ENCODE measurements at regions not wholly inside any gene's neighbourhood (a gene's known extent, or its start where the extent isn't known, plus 50 kb on each side); places are given as distances from the start of the nearest gene placed in this dataset.

DNA sequence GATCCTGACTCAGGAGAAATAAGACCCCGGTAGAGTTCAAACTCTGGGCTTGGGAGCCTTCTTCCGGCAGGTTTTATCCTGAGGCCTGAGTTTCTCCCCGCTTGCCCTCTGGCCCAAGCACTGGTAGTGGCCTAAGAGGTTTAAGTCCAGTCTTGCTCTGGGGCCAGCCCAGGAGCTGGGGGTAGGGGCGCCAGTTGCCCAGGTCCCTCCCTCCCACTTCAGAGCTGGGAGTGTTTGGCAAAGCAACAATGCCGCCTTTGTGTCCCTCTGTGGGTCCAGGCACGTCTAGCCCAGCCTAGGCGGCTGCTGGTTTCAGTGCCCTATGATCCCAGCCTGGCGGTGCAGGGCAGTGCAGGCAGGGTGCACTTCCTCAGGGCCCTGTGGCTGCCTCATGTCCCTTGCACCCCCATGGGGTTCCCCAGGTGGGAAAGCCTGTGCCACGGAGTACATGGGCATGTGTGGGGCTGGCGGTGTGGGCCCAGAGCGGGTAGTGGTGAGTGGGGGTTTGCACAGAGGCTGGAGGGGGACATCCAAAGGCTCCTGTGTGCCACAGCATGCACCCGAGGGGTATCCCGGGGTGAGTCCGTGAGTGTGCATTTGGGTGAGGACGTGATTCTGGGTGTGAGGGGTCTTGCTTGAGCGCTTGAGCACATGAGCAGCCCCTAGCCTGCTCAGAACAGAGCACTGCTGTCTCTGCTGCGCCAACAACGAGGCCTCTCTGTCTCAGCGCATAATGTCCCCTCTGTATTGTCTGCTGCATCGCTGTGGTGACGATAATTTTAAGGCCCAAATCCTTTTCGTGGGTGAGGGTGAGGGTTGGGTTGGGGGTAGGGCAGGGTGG is 61.7 kb upstream of the PSD2 start:
- H3K27me3 ChIP-seq = no peaks in the 10 kb centered on the region
- intact Hi-C loops (cut with DNase I) = no loop called here
- ATAC-seq (peak; percentile 72 to 90 (median 83)), DNase-seq (peak in 2 of 3 donors; percentile 43 to 56)
- no CpG with 5 or more reads among the region's 22 CpGs for WGBS (ENCODE audit: insufficient coverage, low coverage, low lambda C conversion rate, missing lambda C conversion rate)
- H3K36me3 ChIP-seq = no peaks in the 10 kb centered on the region
- no peak for TF ChIP-seq POLR2A (IDR thresholded peaks at IDR 0.05)
- TF ChIP-seq, protein P1, sequence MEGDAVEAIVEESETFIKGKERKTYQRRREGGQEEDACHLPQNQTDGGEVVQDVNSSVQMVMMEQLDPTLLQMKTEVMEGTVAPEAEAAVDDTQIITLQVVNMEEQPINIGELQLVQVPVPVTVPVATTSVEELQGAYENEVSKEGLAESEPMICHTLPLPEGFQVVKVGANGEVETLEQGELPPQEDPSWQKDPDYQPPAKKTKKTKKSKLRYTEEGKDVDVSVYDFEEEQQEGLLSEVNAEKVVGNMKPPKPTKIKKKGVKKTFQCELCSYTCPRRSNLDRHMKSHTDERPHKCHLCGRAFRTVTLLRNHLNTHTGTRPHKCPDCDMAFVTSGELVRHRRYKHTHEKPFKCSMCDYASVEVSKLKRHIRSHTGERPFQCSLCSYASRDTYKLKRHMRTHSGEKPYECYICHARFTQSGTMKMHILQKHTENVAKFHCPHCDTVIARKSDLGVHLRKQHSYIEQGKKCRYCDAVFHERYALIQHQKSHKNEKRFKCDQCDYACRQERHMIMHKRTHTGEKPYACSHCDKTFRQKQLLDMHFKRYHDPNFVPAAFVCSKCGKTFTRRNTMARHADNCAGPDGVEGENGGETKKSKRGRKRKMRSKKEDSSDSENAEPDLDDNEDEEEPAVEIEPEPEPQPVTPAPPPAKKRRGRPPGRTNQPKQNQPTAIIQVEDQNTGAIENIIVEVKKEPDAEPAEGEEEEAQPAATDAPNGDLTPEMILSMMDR (IDR thresholded peaks at IDR 0.05) = no peak
- no peak overlapping the region for H3K4me3 ChIP-seq
- H3K27ac ChIP-seq = no peak overlapping the region
- H3K9me3 ChIP-seq = no peaks in the 10 kb centered on the region
- no peaks in the 10 kb centered on the region for H3K4me1 ChIP-seq

DNA sequence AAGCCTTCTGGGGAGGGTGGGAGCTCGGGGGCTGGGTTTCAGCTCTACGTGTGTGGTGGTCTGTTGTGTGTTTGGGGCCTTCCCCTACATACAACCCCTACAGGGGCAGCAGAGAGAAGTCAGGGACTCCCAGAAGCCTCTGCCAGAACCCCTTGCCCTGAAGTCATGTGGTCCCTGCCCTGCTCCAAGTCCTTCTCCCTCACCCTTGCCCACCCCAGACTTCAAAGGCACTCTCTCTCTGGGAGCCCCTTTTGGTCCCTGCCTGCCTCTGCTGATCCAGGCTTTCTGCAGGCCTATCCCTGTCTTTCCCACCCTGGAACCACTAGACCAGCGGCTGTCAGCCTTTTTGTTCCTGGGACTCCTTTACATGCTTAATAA is 61.1 kb upstream of the PSD2 start:
- no peak overlapping the region for H3K27ac ChIP-seq
- H3K27me3 ChIP-seq = no peaks in the 10 kb centered on the region
- no peaks in the 10 kb centered on the region for H3K36me3 ChIP-seq
- no peaks in the 10 kb centered on the region for H3K9me3 ChIP-seq
- H3K4me1 ChIP-seq = no peaks in the 10 kb centered on the region
- TF ChIP-seq, protein P1 (IDR thresholded peaks at IDR 0.05) = no peak
- intact Hi-C loops (cut with DNase I) = no loop called here
- 100% methylated on average over 1 of the region's 3 CpGs for WGBS (ENCODE audit: insufficient coverage, low coverage, low lambda C conversion rate, missing lambda C conversion rate)
- H3K4me3 ChIP-seq = no peak overlapping the region
- no peak for DNase-seq
- peak in 1 of 4 donors; percentile 7 for ATAC-seq

DNA sequence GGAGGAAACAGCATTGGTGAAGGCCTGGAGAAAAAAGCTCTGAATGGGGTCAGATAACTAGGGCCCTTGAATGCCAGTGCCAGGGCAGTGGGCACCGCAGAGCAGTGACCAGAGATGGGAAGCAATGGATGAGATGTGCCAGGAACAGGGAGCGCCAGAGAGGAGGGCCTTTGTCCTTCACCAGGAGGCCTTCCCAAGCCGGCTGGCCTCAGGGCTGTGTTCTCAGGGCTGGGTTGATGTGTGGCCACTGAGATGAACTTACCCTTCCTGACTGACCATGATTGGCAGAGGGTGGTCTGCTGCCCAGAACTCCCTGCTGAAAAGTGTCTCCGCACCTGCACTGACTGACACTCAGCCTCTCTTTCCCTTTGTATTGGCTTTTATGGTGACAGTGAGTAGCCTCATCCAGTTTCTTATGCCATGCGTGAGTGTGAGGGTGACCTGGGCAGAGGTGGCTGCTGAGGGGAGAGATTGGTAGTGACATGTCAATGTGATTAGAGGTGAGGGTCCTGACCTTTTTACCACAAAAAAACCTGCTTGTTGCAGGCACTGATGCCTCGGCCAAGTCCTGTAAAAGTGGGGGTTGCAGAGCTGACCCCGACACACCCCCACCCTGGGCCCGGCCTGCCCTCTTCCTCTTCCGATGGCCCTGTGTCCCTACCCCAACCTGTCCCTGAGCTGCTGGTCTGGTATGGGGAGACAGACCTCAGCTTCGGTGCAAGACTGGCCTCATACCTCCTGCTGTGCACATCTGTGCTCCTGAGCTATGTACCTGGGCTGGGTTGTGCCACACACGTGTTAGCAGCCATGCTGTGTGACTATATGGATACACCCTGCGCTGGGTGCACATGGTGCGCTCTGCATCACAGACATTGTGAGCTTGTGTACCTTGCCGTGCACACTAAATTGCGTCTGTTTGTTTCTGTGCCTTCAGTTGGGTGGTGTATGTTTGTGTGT is 57.1 kb upstream of the PSD2 start:
- 88% methylated on average over 6 of the region's 15 CpGs for WGBS (ENCODE audit: insufficient coverage, low coverage, low lambda C conversion rate, missing lambda C conversion rate)
- Histone ChIP-seq H3K4me1 (no peaks in the 10 kb centered on the region), H3K27me3 (no peaks in the 10 kb centered on the region), H3K9me3 (no peaks in the 10 kb centered on the region), H3K4me3 (no peak overlapping the region), H3K36me3 (no peaks in the 10 kb centered on the region), H3K27ac (no peak overlapping the region)
- DNase-seq (no peak), ATAC-seq (no peak)
- no peak for TF ChIP-seq POLR2A (IDR thresholded peaks at IDR 0.05)
- TF ChIP-seq, protein P1 (IDR thresholded peaks at IDR 0.05) = no peak
- intact Hi-C loops (cut with DNase I) = no loop called here

DNA sequence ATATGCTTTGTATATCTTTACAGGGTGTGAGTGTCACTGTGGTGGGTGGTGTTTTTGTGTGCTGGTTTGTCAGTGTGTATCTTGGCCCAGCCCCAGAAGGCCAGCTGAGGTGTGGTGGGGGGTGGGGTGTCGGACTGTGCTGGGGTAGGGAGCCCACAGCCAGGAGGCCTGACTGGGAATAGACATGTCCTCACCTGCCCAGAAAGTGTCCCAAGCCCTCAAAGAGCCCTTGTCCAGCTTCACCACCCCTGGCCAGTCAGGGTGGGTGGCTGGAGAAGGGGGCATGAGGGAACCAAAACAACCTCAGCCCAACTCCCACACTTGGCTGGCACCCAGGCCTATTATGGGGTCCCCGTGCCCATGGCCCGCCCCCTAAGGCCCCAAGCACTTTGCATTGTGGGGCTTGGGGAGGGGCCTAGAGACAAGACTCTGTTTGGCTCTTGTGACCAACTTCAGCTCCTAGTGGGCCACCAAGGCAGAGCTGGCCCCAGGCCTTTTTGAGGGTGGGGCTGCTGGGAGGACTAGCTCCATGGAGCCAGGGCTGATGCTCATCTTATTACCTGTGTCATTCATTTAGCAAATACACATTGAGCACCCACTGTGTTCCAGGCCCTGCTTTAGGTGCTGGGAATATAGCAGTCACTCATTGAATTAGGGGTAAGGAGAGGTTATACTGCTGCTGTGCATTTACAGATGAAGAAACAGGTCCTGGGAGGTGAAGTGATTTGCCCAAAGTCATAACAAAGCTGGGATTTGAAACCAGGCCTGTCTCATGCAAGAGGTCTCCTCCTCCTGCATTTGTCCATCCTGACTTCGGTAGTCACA is 56.2 kb upstream of the PSD2 start:
- 71% methylated on average over 1 of the region's 4 CpGs for WGBS (ENCODE audit: insufficient coverage, low coverage, low lambda C conversion rate, missing lambda C conversion rate)
- no peak for DNase-seq
- TF ChIP-seq, protein P1 (IDR thresholded peaks at IDR 0.05) = no peak
- no peak for TF ChIP-seq POLR2A (IDR thresholded peaks at IDR 0.05)
- ATAC-seq = peak in 2 of 4 donors; percentile 11 to 38
- Histone ChIP-seq H3K27ac (no peak overlapping the region), H3K9me3 (no peaks in the 10 kb centered on the region), H3K36me3 (no peaks in the 10 kb centered on the region), H3K27me3 (no peaks in the 10 kb centered on the region), H3K4me3 (no peak overlapping the region), H3K4me1 (no peaks in the 10 kb centered on the region)
- intact Hi-C loops (cut with DNase I) = no loop called here

Measured in right lobe of liver (tissue), 6 donors.